ENCODE measurements at regions not wholly inside any gene's neighbourhood (a gene's known extent, or its start where the extent isn't known, plus 50 kb on each side); places are given as distances from the start of the nearest gene placed in this dataset.
"Not testable (repeated sequence)": the region's sequence is repeated elsewhere in the genome, so short reads cannot be mapped to it uniquely, and the experiment has no call there.

- no peak for DNase-seq
These were observed 85.7 kb downstream of the SUCLG1 start for GRCh38 chr2:84373391-84373790.

- DNase-seq = no peak
These were observed 96.5 kb downstream of the SUCLG1 start for GRCh38 chr2:84362541-84362940.

DNA sequence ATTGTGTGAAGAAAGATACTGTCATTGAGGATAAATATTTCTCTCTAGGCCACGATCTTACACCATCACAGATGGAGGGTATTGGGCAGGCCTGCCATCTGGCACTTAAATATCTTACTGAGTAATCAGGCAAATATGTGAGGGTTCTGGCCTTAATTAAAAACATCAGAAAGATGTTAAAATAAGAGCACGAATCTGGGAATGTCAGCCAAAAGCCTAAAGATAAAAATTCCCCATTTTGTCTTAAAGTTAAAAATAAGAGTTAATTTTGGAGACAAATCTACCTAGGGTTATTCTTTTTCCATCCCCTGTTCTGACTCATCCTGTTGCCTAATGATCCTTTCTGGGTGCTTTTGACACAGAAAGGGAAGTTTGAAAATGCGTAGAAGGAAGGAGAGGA is 121.0 kb downstream of the SUCLG1 start:
- DNase-seq = no peak

GRCh38 chr2:84327645-84328249 is 131.3 kb downstream of the SUCLG1 start:
- DNase-seq = no peak

DNA sequence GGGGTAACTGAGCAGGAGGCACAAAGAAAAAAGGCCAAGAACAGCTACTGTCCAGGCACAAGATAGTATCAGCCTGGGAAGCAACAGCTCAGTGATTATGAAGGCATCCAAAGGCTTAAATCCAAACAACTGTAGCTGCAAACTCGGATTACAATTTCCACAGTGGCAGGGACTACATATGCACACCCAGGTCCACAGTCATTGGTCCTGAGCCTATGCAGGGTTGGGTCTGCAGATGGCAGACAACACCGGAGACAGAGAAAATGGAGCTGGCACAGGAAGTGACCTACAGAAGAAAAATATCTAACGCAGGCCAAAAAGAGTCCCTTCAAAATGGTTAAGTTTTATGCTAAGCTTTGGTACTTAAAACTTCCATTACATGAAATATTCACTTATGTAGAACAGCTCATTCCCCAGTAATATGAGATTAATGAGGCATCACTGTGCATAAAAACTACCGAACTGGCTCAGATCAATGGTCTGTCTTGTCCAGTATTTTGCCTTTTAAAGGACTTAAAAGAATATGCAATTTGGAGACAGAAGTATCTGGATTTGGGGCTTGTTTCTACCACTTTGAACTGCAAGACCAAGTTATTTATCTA is 132.1 kb downstream of the SUCLG1 start:
- no peak for DNase-seq

DNA sequence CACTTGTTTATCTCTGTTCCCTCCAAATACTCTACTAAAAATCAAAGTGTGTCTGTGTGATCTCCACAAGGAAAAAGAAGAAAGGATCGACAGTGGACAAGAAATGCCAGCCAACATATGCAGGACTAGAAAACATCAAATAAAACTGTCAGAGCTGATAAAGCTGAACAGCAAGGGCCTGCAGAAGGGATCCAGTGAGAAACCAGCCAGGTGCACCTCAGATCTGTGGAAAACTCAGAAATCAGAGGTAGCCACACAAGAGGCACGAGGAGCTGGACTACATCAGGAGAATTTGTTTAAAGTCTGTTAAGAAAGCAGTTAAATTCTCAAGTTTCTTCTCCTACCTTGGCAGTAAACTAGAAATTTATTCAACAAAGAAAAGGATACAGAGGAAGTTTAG is 135.2 kb downstream of the SUCLG1 start:
- DNase-seq = no peak

- DNase-seq = no peak
These were observed 138.1 kb downstream of the SUCLG1 start for GRCh38 chr2:84320940-84321339.

DNA sequence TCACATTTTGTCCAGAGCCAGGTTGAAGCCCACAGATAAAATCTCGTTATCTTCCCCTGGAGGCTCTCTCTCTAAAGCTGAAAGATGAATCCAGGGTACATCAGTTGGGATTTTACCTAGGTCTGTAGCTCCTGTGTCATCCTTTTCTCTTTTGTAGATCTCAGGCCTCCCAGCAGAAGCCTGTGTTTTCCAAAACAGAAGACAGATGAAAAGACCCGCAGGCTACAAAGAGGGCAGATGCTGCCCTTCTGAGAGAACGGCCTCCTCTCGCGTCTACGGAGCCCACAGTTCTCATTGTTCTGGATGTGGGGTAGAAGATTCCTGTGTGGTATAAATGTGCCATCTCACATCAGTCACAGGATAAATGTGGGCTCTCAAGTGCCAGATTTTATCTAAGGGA is 139.5 kb downstream of the SUCLG1 start:
- no peak for DNase-seq

GRCh38 chr2:84317135-84317534 is 141.9 kb downstream of the SUCLG1 start:
- no peak for DNase-seq

DNA sequence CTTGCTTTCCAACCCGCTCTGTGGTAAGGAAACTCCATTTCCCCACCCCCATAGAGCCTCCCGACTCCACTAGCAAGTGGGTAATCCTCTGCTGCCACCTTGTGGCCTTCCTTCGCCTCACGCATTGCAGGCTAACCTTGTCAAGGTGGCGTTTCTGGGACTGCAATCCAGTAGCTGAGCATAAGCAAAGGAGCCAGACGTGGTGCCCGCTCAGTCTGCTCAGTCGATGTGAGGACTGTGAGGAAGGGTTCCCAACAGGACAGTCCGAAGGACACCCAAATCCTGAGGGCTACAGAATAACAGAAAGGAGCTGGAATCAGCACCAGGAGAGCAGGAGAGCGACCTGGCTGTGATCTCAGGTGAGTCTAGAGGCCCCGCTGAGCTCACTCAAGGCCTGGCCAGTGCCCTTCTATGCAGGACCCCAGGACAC is 144.2 kb downstream of the SUCLG1 start:
- peak; percentile 66 for DNase-seq

- DNase-seq = no peak
These were observed 144.8 kb downstream of the SUCLG1 start for GRCh38 chr2:84314250-84314649.

DNA sequence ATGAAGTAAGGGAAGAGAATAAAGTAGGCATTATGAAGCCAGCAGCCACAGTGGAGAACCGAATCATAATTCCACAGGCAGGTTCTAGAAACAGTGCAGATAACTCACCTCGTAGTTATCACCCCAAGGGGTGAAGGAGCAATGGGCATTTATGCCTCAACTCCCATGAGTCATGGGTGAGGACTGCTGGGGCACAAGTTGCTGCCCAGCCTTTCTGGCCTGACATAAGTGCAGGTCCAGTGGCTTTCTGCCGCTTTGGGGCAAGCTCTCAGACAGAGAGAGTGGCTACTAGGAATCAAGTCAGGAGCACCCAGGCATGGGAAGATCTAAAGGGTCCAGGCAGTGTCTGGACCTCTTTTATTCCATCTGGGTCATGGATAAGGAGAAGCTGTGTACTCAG is 149.8 kb downstream of the SUCLG1 start:
- no peak for DNase-seq

DNA sequence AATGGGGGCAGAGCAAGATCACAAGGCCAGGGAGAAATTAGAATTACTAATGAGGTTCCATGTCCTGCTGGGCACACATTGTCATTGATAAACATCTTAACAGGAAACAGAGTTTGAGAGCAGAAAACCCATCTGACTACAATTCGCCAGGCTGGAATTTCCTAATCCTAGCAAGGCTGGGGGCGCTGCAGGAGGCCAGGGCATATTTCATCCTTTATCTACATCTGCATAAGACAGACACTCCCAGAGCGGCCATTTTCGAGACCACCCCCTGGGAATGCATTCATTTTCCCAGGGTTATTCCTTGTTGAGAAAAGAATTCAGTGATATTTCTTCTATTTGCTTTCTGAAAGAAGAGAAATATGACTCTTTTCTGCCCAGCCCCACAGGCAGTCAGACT is 152.7 kb downstream of the SUCLG1 start:
- DNase-seq = no peak

DNA sequence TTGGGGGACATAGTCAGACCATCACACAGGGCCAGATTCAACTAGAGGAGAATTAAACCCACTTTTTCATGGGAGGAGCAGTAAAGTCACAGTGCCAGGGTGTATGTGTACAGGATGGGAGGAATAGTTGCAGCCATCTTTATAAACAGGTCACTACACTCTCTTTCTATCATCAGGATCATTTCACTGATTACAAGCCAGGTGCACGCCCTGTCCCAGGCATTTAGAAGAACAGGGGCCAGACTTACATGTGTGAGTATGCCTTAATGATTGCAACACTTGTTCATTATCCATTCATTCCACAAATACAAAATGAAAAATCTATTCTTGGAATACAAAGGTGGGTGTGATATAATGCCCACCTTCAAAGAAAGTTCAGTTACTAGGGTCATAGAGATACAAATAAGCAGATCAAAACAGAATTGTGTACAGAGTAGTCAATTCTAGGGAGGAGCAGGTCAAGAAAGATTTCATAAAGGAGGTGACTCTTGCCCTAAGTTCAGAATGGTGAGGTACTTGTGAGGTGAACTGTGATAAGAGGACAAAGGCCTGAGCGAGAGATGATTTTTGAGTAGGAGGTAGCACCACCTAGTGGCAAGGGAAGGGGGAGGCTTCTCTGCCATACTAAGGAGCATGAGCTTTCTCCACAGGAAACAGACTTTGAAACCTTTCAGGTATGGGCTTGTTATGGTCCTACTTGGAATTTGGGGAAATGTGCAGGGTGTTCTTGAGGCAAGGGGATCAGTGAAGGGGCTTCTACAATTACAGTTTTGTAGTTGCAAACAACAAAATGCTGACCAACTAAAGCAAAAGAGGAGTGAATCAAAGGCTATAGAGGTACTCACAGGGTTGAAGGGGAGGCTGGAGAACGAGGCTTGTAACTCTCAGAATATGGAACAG is 156.3 kb downstream of the SUCLG1 start:
- DNase-seq = peak; percentile 41

DNA sequence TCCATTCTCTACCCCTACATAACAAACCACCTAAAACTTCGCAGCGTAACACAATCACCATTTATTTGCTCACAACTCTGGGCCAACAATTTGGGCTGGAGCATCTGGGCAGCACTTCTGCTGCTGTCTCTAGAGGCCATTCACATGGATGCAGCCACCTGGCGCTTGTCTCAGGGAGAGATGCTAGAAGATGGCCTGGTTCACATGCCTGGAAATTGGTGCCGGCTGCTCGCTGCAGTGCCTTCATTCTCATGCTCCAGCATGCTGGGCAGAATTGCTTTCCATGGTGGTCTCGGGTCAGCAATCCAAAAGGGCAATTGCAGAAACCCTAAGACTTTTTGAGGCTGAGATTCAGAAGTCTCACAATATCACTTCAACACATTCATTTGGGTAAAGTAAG is 157.4 kb downstream of the SUCLG1 start:
- no peak for DNase-seq

DNA sequence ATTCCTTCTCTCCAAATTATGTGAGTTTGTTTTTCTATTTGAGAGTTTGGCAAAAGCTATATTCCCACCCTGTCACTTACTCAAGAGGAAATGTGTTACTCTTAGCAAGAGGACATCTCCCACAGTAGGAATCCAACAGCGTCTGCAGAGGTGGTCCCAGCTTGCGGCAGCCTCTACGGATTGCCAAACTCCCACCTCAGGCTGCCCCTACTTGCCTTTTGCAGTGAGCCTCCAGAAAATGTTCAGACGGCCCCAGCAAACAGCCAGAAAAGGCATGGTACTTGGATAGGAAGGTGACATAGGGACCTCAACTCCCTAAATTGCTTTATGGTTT is 158.4 kb downstream of the SUCLG1 start:
- DNase-seq = no peak

- DNase-seq = not testable (repeated sequence)
These were observed 158.9 kb downstream of the SUCLG1 start for GRCh38 chr2:84300001-84300695.

DNA sequence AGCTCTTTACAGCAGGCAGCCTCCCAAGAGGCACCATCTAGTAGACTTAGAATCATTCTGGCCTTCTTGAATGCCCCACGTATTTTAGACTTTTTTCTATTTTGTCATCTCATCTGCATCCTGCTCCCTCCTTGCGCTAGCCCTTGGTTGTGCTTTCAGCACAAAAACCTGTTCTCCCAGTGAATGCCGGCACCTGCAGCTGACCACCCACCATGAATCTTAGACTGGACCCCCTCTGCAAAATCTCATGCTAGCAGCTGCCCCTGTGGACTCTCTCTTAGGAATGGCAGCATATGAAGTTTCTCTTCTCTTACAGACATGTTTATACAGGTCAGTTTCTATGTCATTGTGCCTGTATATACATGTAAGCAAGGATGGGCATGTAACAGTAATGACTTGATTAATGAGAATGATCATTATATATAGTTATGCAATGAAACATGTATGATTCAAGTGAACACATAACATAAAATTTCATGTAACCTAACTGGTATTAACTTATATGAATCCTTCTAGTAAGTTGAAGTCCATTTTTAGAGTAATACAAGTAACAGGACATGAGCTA is 159.8 kb downstream of the SUCLG1 start:
- DNase-seq = no peak

DNA sequence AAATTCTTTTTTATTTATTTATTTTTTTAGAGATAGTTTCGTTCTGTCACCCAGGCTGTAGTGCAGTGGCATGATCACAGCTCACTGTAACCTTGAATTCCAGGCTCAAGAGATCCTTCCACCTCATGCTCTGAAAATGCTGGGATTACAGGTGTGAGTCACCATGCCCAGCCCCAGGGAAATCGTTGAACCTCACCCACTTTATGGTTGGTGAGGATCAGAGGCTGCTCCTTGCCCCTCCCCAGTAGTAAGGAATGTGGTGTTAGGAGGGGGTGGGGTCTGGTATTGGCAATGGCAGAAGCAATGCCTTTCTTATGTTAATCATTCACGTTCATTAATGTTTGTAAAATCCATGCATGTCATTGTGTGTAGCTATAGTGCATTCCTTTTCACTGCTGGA is 161.9 kb downstream of the SUCLG1 start:
- DNase-seq = no peak

GRCh38 chr2:84293791-84294380 is 165.2 kb downstream of the SUCLG1 start:
- DNase-seq = no peak

DNA sequence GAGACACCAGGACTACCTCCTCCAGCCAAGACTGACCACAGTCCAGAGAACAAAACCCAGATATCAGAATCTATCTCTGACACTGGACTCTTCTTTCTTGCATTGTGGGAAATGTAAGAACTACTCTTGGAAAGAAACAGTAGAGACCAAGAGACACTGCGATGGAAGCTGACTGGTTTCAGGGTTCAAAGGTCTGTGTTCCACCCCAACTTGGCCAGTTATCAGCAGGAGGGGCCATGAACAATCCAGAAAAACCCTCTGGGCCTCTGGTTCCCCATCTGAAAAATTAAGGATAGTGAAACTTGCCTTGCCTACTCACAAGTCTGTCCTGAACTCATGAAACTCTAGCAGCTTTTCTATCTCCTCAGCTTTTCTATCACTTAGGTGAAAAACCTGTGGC is 166.5 kb downstream of the SUCLG1 start:
- no peak for DNase-seq

DNA sequence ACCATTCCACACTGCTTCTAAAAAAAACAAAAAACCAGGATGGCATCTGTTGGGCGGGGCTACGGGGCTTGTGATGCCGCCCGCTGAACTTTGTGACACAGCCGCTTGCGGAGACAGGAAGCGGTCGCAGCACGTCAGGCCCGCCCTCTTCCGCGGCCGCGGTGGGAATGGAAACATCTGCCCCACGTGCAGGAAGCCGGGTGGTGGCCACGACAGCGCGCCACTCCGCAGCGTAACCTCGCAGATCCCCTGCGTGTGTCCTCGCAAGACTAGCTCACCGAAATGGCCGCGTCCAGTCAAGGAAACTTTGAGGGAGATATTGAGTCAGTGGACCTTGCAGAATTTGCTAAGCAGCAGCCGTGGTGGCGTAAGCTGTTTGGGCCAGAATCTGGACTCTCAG is 168.5 kb downstream of the SUCLG1 start:
- DNase-seq = no peak

All from right kidney (tissue), 1 donor.